WTC11 (cell line): ENCODE measurements at regions not wholly inside any gene's neighbourhood (a gene's known extent, or its start where the extent isn't known, plus 50 kb on each side); places are given as distances from the start of the nearest gene placed in this dataset.
"Not testable (repeated sequence)": the region's sequence is repeated elsewhere in the genome, so short reads cannot be mapped to it uniquely, and the experiment has no call there.

ENCODE experiments used
- ATAC-seq: fragments of 200-7000 bp; cut with Tn5 transposase; 2 replicates; pipeline ENCODE4 v1.10.0; 2021; ENCODE audit warnings: mild to moderate bottlenecking, moderate library complexity
- CTCF ChIA-PET: fragments of 300-600 bp; sonication (Branson Sonifier 250); formaldehyde crosslinking; loops from one replicate; lab custom pipeline; 2021; ENCODE audit warnings: antibody characterized with exemption; lab: Charles Lee
- POLR2A ChIA-PET: fragments of 350-600 bp; sonication (Branson Sonifier 250); formaldehyde crosslinking; loops from one replicate; lab custom pipeline; 2021; ENCODE audit warnings: antibody characterized with exemption; lab: Charles Lee
- DNase-seq: peaks from one replicate; pipeline ENCODE4 v3.0.0; 2021; ENCODE audit warnings: low spot score
- H3K27ac Mint-ChIP-seq: 2 replicates; pipeline ENCODE4 v1.8.0; 2021; ENCODE audit warnings: mixed read lengths
- H3K27me3 Mint-ChIP-seq: 2 replicates; pipeline ENCODE4 v1.8.0; 2021; ENCODE audit warnings: low read depth, mild to moderate bottlenecking, moderate library complexity, mixed read lengths
- H3K36me3 Mint-ChIP-seq: 2 replicates; pipeline ENCODE4 v1.8.0; 2021; ENCODE audit warnings: mixed read lengths
- H3K4me1 Mint-ChIP-seq: 2 replicates; pipeline ENCODE4 v1.8.0; 2022; ENCODE audit warnings: mixed read lengths
- H3K4me3 Mint-ChIP-seq: 2 replicates; pipeline ENCODE4 v1.8.0; 2021; ENCODE audit warnings: mild to moderate bottlenecking, moderate library complexity, mixed read lengths
- H3K9me3 Mint-ChIP-seq: 2 replicates; pipeline ENCODE4 v1.8.0; 2021; ENCODE audit warnings: mixed read lengths
- CREB1 ChIP-seq: sonication (generic); formaldehyde crosslinking; IDR thresholded peaks from 2 replicates; pipeline ENCODE4 v1.8.0; 2023; ENCODE audit warnings: mild to moderate bottlenecking, missing genetic modification reagents
- GABPB1 ChIP-seq: sonication (generic); formaldehyde crosslinking; IDR thresholded peaks from 2 replicates; pipeline ENCODE4 v1.8.1; 2023; ENCODE audit warnings: mild to moderate bottlenecking, missing genetic modification reagents
- GTF2I ChIP-seq: fragments of 250-450 bp; sonication (Bioruptor Pico); conservative IDR thresholded peaks from 2 replicates; pipeline ENCODE4 v1.4.0; 2021; ENCODE audit warnings: mild to moderate bottlenecking
- HMGA2 ChIP-seq: fragments of 250-450 bp; sonication (Bioruptor Pico); IDR thresholded peaks from 2 replicates; pipeline ENCODE4 v1.4.0; 2021; ENCODE audit warnings: mild to moderate bottlenecking, moderate library complexity
- JAZF1 ChIP-seq: fragments of 250-450 bp; sonication (Bioruptor Pico); IDR thresholded peaks from 2 replicates; pipeline ENCODE4 v1.9.0; 2021; ENCODE audit warnings: moderate library complexity, mild to moderate bottlenecking, inconsistent platforms
- JUN ChIP-seq: sonication (generic); formaldehyde crosslinking; IDR thresholded peaks from 2 replicates; pipeline ENCODE4 v1.8.0; 2023; ENCODE audit warnings: mild to moderate bottlenecking, missing genetic modification reagents
- NFE2L1 ChIP-seq: sonication (generic); formaldehyde crosslinking; IDR thresholded peaks from 2 replicates; pipeline ENCODE4 v1.8.1; 2023; ENCODE audit warnings: missing genetic modification reagents
- NFYB ChIP-seq: sonication (generic); formaldehyde crosslinking; conservative IDR thresholded peaks from 2 replicates; pipeline ENCODE4 v1.8.0; 2022; ENCODE audit warnings: low read depth, missing genetic modification reagents
- NR1H2 ChIP-seq: sonication (generic); formaldehyde crosslinking; IDR thresholded peaks from 2 replicates; pipeline ENCODE4 v1.9.0; 2021; ENCODE audit warnings: mild to moderate bottlenecking, moderate library complexity, missing genetic modification reagents
- NR3C1 ChIP-seq: sonication (generic); formaldehyde crosslinking; conservative IDR thresholded peaks from 2 replicates; pipeline ENCODE4 v1.8.1; 2023; ENCODE audit warnings: low read depth, mild to moderate bottlenecking, missing genetic modification reagents
- OVOL2 ChIP-seq: fragments of 250-450 bp; sonication (Bioruptor Pico); IDR thresholded peaks from 2 replicates; pipeline ENCODE4 v1.9.0; 2021; ENCODE audit warnings: mild to moderate bottlenecking, borderline replicate concordance
- PRRX2 ChIP-seq: fragments of 250-450 bp; sonication (Bioruptor Pico); IDR thresholded peaks from 2 replicates; pipeline ENCODE4 v1.8.0; 2021; ENCODE audit warnings: mild to moderate bottlenecking
- RORB ChIP-seq: fragments of 250-450 bp; sonication (Bioruptor Pico); IDR thresholded peaks from 2 replicates; pipeline ENCODE4 v1.9.0; 2021; ENCODE audit warnings: mild to moderate bottlenecking
- SMAD3 ChIP-seq: sonication (generic); formaldehyde crosslinking; IDR thresholded peaks from 2 replicates; pipeline ENCODE4 v1.8.0; 2022; ENCODE audit warnings: missing genetic modification reagents, mild to moderate bottlenecking, borderline replicate concordance
- TP53 ChIP-seq: sonication (generic); formaldehyde crosslinking; IDR thresholded peaks from 2 replicates; pipeline ENCODE4 v1.8.1; 2023; ENCODE audit warnings: mild to moderate bottlenecking, missing genetic modification reagents
- ZNF121 ChIP-seq: sonication (generic); formaldehyde crosslinking; IDR thresholded peaks from 2 replicates; pipeline ENCODE4 v1.8.0; 2023; ENCODE audit warnings: missing genetic modification reagents
- ZNF219 ChIP-seq: sonication (generic); formaldehyde crosslinking; IDR thresholded peaks from 2 replicates; pipeline ENCODE4 v1.8.0; 2023; ENCODE audit warnings: missing genetic modification reagents, mild to moderate bottlenecking, borderline replicate concordance
- ZNF263 ChIP-seq: sonication (generic); formaldehyde crosslinking; IDR thresholded peaks from 2 replicates; pipeline ENCODE4 v1.8.1; 2022; ENCODE audit warnings: low read depth, mild to moderate bottlenecking, moderate library complexity, missing genetic modification reagents
- ZNF671 ChIP-seq: fragments of 250-450 bp; sonication (Bioruptor Pico); IDR thresholded peaks from 2 replicates; pipeline ENCODE4 v1.8.0; 2021; ENCODE audit warnings: mild to moderate bottlenecking
- TF ChIP-seq, protein P1 (sequence below): sonication (generic); formaldehyde crosslinking; conservative IDR thresholded peaks from 2 replicates; pipeline ENCODE4 v1.8.1; 2022; ENCODE audit warnings: mild to moderate bottlenecking, missing genetic modification reagents
- TF ChIP-seq, protein P2 (sequence below): sonication (generic); formaldehyde crosslinking; IDR thresholded peaks from 2 replicates; pipeline ENCODE4 v1.8.1; 2022; ENCODE audit warnings: mild to moderate bottlenecking, moderate library complexity, missing genetic modification reagents
- TF ChIP-seq, protein P3 (sequence below): sonication (generic); formaldehyde crosslinking; IDR thresholded peaks from 2 replicates; pipeline ENCODE4 v1.8.1; 2023; ENCODE audit warnings: mild to moderate bottlenecking, missing genetic modification reagents
- TF ChIP-seq, protein P4 (sequence below): sonication (generic); formaldehyde crosslinking; IDR thresholded peaks from 2 replicates; pipeline ENCODE4 v1.8.1; 2022; ENCODE audit warnings: missing genetic modification reagents, borderline replicate concordance
- TF ChIP-seq, protein P5 (sequence below): fragments of 250-450 bp; sonication (Bioruptor Pico); IDR thresholded peaks from 2 replicates; pipeline ENCODE4 v1.9.0; 2021; ENCODE audit warnings: mild to moderate bottlenecking
- TF ChIP-seq, protein P6 (sequence below): sonication (generic); formaldehyde crosslinking; IDR thresholded peaks from 2 replicates; pipeline ENCODE4 v1.8.0; 2022; ENCODE audit warnings: mild to moderate bottlenecking, missing genetic modification reagents
- TF ChIP-seq, protein P7 (sequence below): sonication (generic); formaldehyde crosslinking; IDR thresholded peaks from 2 replicates; pipeline ENCODE4 v1.8.1; 2023; ENCODE audit warnings: mild to moderate bottlenecking, missing genetic modification reagents, borderline replicate concordance

DNA sequence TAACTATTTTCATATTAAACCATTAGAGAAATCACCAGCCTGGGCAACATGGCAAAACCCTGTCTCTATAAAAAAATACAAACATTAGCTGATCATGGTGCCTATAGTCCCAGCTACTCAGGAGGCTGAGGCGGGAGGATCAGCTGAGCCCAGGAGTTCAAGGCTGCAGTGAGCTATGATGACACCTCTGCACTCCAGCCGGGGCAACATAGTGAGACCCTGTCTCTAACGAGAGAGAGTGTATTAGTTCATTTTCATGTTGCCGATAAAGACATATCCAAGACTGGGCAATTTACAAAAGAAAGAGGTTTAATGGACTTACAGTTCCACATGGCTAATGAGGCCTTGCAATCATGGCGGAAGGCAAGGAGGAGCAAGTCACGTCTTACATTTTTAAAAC, 102.1 kb upstream of the IL12A start:
- ATAC-seq, DNase-seq, H3K27ac Mint-ChIP-seq, H3K27me3 Mint-ChIP-seq, H3K4me3 Mint-ChIP-seq, H3K9me3 Mint-ChIP-seq, H3K36me3 Mint-ChIP-seq, POLR2A ChIA-PET: not testable (repeated sequence)
- CTCF ChIA-PET: interaction anchor here (1.2 to 4.5 kb wide), 4 partner anchors 58 to 118 kb away, joined by 3 to 46 read pairs (median 19); partner anchors contain the start of gene IL12A
- peak; percentile 85 for TF ChIP-seq ZNF121 (CRISPR knock-in tag)
- peaks cover 22% of the 10 kb centered on the region for H3K4me1 Mint-ChIP-seq

DNA sequence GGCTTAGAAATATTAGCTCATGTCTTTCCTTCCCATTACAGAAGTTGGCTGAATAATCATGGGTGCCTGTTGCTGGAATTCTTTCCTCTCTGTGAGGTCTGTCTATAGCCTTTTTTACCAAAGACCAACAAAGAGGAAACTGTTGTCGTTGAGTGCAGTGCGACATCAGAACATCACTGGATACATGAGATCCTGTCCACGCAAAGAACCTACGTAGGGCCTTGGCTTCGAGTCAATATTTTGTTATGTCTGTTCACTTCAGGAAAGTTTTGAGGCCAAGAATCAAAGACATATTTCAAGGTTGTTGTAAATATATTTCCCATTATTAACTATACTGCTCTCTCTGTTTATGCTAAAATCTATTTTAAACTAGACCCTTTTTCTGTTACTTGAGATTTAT, 101.5 kb upstream of the IL12A start:
- Mint-ChIP-seq H3K9me3 (no peaks in the 10 kb centered on the region), H3K27me3 (no peaks in the 10 kb centered on the region), H3K4me3 (no peak overlapping the region), H3K36me3 (no peaks in the 10 kb centered on the region; the same call in 1 of the 2 replicates), H3K27ac (no peak overlapping the region; the same call in 1 of the 2 replicates)
- DNase-seq: no peak
- no peak for TF ChIP-seq NR1H2
- TF ChIP-seq, protein P1, sequence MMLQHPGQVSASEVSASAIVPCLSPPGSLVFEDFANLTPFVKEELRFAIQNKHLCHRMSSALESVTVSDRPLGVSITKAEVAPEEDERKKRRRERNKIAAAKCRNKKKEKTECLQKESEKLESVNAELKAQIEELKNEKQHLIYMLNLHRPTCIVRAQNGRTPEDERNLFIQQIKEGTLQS (CRISPR knock-in tag): no peak
- TF ChIP-seq ZNF671: no peak
- TF ChIP-seq NFE2L1 (CRISPR knock-in tag): no peak
- TF ChIP-seq, protein P2, sequence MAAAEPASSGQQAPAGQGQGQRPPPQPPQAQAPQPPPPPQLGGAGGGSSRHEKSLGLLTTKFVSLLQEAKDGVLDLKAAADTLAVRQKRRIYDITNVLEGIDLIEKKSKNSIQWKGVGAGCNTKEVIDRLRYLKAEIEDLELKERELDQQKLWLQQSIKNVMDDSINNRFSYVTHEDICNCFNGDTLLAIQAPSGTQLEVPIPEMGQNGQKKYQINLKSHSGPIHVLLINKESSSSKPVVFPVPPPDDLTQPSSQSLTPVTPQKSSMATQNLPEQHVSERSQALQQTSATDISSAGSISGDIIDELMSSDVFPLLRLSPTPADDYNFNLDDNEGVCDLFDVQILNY: no peak
- TF ChIP-seq ZNF263 (CRISPR knock-in tag): no peak
- no peak for TF ChIP-seq NR3C1
- TF ChIP-seq, protein P3, sequence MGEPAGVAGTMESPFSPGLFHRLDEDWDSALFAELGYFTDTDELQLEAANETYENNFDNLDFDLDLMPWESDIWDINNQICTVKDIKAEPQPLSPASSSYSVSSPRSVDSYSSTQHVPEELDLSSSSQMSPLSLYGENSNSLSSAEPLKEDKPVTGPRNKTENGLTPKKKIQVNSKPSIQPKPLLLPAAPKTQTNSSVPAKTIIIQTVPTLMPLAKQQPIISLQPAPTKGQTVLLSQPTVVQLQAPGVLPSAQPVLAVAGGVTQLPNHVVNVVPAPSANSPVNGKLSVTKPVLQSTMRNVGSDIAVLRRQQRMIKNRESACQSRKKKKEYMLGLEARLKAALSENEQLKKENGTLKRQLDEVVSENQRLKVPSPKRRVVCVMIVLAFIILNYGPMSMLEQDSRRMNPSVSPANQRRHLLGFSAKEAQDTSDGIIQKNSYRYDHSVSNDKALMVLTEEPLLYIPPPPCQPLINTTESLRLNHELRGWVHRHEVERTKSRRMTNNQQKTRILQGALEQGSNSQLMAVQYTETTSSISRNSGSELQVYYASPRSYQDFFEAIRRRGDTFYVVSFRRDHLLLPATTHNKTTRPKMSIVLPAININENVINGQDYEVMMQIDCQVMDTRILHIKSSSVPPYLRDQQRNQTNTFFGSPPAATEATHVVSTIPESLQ (CRISPR knock-in tag): no peak
- no peak for TF ChIP-seq SMAD3 (CRISPR knock-in tag)
- TF ChIP-seq, protein P4, sequence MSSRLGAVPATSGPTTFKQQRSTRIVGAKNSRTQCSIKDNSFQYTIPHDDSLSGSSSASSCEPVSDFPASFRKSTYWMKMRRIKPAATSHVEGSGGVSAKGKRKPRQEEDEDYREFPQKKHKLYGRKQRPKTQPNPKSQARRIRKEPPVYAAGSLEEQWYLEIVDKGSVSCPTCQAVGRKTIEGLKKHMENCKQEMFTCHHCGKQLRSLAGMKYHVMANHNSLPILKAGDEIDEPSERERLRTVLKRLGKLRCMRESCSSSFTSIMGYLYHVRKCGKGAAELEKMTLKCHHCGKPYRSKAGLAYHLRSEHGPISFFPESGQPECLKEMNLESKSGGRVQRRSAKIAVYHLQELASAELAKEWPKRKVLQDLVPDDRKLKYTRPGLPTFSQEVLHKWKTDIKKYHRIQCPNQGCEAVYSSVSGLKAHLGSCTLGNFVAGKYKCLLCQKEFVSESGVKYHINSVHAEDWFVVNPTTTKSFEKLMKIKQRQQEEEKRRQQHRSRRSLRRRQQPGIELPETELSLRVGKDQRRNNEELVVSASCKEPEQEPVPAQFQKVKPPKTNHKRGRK: no peak
- TF ChIP-seq RORB (CRISPR knock-in tag): no peak
- no peak for TF ChIP-seq JUN (CRISPR knock-in tag)
- TF ChIP-seq, protein P5, sequence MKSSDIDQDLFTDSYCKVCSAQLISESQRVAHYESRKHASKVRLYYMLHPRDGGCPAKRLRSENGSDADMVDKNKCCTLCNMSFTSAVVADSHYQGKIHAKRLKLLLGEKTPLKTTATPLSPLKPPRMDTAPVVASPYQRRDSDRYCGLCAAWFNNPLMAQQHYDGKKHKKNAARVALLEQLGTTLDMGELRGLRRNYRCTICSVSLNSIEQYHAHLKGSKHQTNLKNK: no peak
- TF ChIP-seq NFYB: no peak
- TF ChIP-seq TP53 (CRISPR knock-in tag): no peak
- TF ChIP-seq, all 79 proteins: peak for 0
- peaks cover 15% of the 10 kb centered on the region for H3K4me1 Mint-ChIP-seq
- ChIA-PET CTCF (interaction anchor here (1.2 to 4.5 kb wide), 4 partner anchors 58 to 117 kb away, joined by 3 to 46 read pairs (median 19); partner anchors contain the start of gene IL12A), POLR2A (no interaction called here)
- ATAC-seq: no peak

DNA sequence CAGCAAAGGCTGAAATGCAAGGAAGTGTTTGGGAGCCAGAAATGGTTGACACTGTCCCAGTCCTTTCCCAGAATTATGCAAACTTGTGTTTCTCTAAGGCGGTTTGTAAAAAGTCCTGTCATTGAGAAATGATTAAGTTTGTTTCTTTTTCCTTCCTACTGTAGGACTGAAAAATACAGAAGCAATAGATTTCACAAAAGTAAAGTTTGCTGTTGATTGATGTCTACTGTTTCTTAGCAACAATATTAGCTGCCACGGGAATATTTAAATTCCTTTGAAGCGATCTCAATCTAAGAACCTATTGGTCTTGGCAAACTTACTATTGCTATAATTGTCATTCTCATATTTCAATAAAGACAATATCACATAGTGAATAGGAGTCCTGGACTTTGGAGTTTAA, 100.7 kb upstream of the IL12A start:
- ChIA-PET CTCF (interaction anchor here (3.9 kb wide), 1 partner anchor 99 kb away, joined by 34 read pairs; the partner anchor contains the start of gene IL12A), POLR2A (no interaction called here)
- H3K27ac Mint-ChIP-seq: no peak overlapping the region
- no peaks in the 10 kb centered on the region for H3K9me3 Mint-ChIP-seq
- ATAC-seq (no peak), DNase-seq (no peak)
- H3K36me3 Mint-ChIP-seq: no peaks in the 10 kb centered on the region; the same call in 1 of the 2 replicates
- H3K4me3 Mint-ChIP-seq: no peak overlapping the region
- H3K27me3 Mint-ChIP-seq: no peaks in the 10 kb centered on the region
- H3K4me1 Mint-ChIP-seq: peaks cover 10% of the 10 kb centered on the region
- TF ChIP-seq, protein P6, sequence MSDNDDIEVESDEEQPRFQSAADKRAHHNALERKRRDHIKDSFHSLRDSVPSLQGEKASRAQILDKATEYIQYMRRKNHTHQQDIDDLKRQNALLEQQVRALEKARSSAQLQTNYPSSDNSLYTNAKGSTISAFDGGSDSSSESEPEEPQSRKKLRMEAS: no peak
- TF ChIP-seq NFE2L1 (CRISPR knock-in tag) (no peak), SMAD3 (CRISPR knock-in tag) (no peak), CREB1 (CRISPR knock-in tag) (no peak), PRRX2 (CRISPR knock-in tag) (no peak), JAZF1 (no peak), ZNF219 (no peak), GABPB1 (CRISPR knock-in tag) (no peak), GTF2I (CRISPR knock-in tag) (no peak), HMGA2 (CRISPR knock-in tag) (no peak), OVOL2 (CRISPR knock-in tag) (no peak)
- TF ChIP-seq, protein P7, sequence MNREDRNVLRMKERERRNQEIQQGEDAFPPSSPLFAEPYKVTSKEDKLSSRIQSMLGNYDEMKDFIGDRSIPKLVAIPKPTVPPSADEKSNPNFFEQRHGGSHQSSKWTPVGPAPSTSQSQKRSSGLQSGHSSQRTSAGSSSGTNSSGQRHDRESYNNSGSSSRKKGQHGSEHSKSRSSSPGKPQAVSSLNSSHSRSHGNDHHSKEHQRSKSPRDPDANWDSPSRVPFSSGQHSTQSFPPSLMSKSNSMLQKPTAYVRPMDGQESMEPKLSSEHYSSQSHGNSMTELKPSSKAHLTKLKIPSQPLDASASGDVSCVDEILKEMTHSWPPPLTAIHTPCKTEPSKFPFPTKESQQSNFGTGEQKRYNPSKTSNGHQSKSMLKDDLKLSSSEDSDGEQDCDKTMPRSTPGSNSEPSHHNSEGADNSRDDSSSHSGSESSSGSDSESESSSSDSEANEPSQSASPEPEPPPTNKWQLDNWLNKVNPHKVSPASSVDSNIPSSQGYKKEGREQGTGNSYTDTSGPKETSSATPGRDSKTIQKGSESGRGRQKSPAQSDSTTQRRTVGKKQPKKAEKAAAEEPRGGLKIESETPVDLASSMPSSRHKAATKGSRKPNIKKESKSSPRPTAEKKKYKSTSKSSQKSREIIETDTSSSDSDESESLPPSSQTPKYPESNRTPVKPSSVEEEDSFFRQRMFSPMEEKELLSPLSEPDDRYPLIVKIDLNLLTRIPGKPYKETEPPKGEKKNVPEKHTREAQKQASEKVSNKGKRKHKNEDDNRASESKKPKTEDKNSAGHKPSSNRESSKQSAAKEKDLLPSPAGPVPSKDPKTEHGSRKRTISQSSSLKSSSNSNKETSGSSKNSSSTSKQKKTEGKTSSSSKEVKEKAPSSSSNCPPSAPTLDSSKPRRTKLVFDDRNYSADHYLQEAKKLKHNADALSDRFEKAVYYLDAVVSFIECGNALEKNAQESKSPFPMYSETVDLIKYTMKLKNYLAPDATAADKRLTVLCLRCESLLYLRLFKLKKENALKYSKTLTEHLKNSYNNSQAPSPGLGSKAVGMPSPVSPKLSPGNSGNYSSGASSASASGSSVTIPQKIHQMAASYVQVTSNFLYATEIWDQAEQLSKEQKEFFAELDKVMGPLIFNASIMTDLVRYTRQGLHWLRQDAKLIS (CRISPR knock-in tag): no peak
